ENCODE measurements at regions not wholly inside any gene's neighbourhood (a gene's known extent, or its start where the extent isn't known, plus 50 kb on each side); places are given as distances from the start of the nearest gene placed in this dataset.
"Not testable (repeated sequence)": the region's sequence is repeated elsewhere in the genome, so short reads cannot be mapped to it uniquely, and the experiment has no call there.

DNA sequence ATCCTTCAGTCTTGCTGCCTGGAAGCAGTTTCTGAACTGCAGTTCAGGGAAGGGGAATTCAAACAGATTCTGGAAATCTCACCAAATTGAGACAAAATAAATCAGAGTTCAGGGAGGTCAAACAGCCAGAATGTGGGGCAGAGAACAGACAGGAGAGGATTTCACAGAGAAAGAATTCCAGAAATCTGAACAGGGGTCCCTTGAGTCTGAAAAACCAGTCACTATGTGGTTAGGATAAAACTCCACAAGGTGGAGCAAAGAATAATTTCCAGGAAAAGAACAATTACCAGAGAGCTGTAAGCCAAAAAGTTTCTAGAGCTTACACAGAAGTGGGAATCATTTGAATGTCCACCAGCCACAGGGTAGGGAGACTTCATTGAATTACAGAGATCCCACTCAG lies 84.7 kb downstream of the URB2 start:
- DNase-seq (ENCODE audit: low read depth in 2 of 2) = no peak

DNA sequence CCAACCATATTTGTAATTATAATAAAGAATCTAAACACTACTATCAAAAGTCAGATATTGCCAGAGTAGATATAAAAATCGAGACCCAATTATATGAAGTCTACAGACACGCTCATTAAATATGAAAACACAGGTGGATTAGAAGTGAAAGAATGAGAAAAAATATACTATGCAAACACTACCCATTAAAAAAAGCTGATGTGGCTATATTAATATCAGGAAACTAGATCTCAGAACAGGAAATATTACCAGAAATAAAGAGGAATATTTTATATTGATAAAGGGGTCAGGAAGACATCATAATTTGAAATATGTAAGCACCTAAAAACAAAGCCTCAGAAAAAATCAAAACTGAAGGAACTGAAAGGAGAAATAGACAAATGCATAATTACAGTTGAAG lies 88.3 kb downstream of the URB2 start:
- no peak for DNase-seq (ENCODE audit: low read depth in 2 of 2)

GRCh38 chr1:229714964-229715603 lies 89.0 kb downstream of the URB2 start:
- DNase-seq (ENCODE audit: low read depth in 2 of 2) = peak; percentile 8 to 16

- no peak for DNase-seq (ENCODE audit: low read depth in 2 of 2)
Measured at GRCh38 chr1:229716069-229716468, 90.0 kb downstream of the URB2 start.

GRCh38 chr1:229716704-229717103 lies 90.7 kb downstream of the URB2 start:
- DNase-seq (ENCODE audit: low read depth in 2 of 2) = no peak

DNA sequence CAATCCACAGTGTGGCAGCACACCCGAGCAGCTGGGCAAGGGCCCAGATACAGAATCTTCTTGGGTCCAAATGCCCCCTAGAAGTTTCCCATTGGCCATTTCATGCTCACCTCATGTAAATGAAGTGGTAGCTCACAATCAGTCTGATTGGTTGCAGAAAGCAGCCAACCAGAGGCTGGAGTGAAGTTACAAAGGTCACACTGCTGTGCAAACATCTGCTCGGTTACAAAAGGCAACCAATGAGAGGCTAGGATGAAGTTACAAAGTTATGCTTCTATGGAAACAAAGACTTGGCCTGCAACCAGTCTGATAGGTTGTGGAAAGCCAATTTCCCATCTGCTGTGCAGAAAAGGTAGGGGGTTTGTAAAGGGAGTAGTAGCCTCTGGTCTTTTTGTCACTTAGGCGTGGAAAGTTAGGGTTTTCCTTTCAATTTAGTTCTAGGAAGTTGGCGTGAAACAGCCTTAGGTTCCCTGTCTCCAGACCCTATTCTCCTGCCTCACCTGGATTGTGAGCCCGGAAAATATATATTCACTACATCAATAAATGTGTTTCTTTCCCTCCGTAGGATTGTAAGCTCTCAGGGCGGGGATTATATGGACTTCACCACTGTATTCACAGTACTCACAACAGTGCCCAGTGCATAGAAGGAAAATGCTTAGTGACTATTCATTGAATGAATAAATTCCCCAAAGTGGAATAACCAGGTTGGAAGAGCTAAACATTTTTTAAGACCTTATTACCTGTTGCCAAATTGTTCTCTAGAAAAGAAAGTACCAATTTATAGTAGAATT lies 91.9 kb downstream of the URB2 start:
- DNase-seq (ENCODE audit: low read depth in 2 of 2) = no peak

- DNase-seq (ENCODE audit: low read depth in 2 of 2) = no peak
Measured at GRCh38 chr1:229726061-229726460, 100.0 kb downstream of the URB2 start.

GRCh38 chr1:229729916-229730315 lies 103.9 kb downstream of the URB2 start:
- no peak for DNase-seq (ENCODE audit: low read depth in 2 of 2)

GRCh38 chr1:229730573-229730972 lies 104.5 kb downstream of the URB2 start:
- no peak for DNase-seq (ENCODE audit: low read depth in 2 of 2)

DNA sequence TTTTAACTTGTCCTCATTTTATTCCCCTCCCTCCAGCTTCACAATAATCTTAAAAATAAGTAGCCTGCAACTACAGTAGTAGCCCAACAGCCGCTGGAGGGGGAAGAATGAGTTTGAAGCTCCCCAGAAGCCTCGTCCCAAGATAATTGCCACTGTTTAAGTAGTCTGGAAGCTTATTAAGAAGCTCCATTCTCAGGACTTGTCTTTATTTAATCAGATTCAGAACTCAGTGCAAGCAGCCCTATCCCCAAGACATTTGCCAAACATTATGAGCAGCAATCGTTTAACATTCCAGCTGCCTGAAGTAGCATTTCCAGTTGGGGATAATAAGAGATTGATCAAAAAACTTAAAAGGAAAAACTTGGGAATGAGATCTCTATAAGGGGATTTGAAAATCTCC lies 106.0 kb downstream of the URB2 start:
- no peak for DNase-seq (ENCODE audit: low read depth in 2 of 2)

DNA sequence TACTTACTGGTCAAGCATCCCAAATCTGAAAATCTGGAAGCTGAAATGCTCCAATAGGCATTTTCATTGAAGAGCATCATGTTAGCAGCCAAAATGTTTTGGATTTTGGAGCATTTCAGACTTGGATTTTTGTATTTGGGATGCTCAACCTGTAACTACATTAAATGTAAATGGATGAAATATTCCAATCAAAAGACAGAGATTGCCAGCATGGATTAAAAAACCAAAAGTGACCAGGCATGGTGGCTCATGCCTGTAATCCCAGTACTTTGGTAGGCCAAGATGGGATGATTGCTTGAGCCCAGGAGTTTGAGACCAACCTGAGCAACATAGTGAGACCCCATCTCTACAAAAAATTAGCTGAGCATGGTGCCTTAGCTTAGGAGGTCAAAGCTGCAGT lies 110.3 kb downstream of the URB2 start:
- DNase-seq (ENCODE audit: low read depth in 2 of 2) = no peak

- DNase-seq (ENCODE audit: low read depth in 2 of 2) = not testable (repeated sequence)
Measured at GRCh38 chr1:229742614-229743013, 116.6 kb downstream of the URB2 start.

DNA sequence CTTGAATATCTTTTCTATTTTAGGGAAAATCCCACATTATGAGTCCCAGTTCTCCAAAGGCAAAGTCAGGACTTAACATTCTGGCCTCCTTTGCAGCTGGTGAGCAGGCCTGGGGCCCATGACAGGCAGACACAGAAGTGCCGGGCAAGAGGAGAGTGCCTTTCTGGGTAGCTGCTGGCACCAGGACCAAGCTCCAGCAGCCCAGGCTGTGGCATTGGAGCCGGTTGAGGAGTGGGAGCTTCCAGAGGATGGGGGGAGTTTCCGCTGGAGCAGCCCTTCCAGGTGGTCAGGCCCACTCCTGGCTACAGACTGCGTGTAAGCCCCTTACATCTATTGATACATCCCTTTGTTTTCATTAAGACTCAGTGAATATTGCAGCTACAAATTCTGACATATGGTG lies 123.9 kb downstream of the URB2 start:
- DNase-seq (ENCODE audit: low read depth in 2 of 2) = no peak

GRCh38 chr1:229751610-229752009 lies 125.6 kb downstream of the URB2 start:
- no peak for DNase-seq (ENCODE audit: low read depth in 2 of 2)

DNA sequence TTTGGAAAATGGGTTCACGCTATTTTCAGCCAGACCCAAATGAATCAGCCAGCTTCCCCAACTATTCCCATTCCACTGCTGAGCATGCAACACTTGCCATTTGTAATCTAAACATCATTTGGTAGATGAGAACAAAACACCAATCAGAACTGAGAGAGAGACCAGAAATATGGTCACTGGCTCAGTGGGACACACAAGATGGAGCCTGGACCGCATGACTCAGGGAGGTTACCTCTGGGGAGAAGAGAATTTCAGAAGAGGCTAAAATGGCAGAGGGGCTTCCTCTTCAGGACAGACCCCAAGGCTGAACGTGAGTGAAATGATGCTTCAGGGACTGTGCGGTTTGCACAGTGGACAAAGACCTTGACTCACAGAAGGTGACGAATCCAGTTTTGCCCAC lies 126.6 kb downstream of the URB2 start:
- no peak for DNase-seq (ENCODE audit: low read depth in 2 of 2)

GRCh38 chr1:229753764-229754551 lies 127.9 kb downstream of the URB2 start:
- no peak for DNase-seq (ENCODE audit: low read depth in 2 of 2)

- DNase-seq (ENCODE audit: low read depth in 2 of 2) = no peak
Measured at GRCh38 chr1:229756666-229757065, 130.6 kb downstream of the URB2 start.

GRCh38 chr1:229757226-229757625 lies 131.2 kb downstream of the URB2 start:
- DNase-seq (ENCODE audit: low read depth in 2 of 2) = no peak

GRCh38 chr1:229758101-229759036 lies 132.3 kb downstream of the URB2 start:
- no peak for DNase-seq (ENCODE audit: low read depth in 2 of 2)

DNA sequence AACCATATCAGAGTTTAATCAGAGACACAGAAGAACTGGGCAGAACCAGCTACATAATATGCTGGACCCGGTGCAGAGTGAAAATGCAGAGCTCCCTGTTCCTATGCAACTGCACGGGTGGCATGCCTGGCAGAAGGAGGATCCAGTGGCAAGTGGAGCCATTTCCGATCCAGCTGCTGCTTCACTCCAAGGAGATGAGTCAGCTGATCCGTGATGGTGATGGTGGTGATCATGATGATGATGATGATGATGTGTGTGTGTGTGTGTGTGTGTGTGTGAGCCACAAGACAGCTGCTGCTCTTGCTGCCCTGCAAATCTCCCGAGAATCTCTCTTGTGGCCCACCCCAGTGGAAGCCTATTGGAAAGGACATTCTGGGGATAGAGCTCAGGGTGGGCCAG lies 133.0 kb downstream of the URB2 start:
- no peak for DNase-seq (ENCODE audit: low read depth in 2 of 2)

DNA sequence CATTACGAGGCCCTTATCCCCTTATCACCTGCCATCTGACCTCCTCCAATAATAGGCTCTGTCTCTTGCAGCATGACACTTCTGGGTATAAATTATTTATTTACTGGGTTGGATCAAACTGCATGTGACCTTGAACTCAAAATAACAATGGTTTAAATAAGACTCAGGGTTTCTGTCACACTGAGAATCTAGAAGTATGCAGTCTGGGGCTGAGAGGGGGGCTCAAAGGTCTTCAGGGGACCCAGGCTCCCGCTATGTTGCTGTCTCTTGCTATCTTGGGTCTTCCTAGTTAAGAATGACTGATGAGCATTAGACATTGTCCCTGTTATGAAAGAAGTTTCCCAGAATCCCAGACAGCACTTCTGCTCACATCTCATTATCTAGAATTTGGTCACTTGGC lies 133.5 kb downstream of the URB2 start:
- DNase-seq (ENCODE audit: low read depth in 2 of 2) = no peak
